GM19025 (cell line): ENCODE measurements at regions not wholly inside any gene's neighbourhood (a gene's known extent, or its start where the extent isn't known, plus 50 kb on each side); places are given as distances from the start of the nearest gene placed in this dataset.
A peak's percentile ranks its signal among the peaks of the same experiment; 100 is the strongest.
"Not testable (repeated sequence)": the region's sequence is repeated elsewhere in the genome, so short reads cannot be mapped to it uniquely, and the experiment has no call there.

Experiments used
- ATAC-seq: cut with Tn5 transposase; IDR thresholded peaks from one replicate; pipeline ENCODE4 v1.9.1; 2021; ENCODE audit warnings: mild to moderate bottlenecking, low read depth, moderate library complexity; ENCODE audit not compliant: unreplicated experiment

DNA sequence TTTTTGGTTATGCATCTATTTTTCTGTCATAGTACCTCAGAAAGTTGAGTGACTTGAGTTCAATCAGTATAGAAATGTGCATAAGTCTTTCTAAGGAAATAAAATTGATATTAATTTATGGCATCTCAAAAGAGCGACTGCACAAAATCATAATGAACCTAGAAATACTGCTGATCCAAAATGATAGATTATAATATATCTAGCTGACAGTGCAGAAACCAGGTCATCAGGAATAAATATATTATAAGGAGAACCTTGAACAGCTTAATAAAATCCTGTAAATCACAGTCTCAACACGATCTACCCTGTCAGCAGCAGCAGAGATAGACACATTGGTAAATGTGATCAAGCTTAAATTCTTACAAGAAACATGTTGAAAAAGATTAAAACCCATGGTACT is 1106.6 kb upstream of the CDH18 start:
- no peak for ATAC-seq

GRCh38 chr5:21087766-21088165 is 1099.8 kb upstream of the CDH18 start:
- ATAC-seq = no peak

DNA sequence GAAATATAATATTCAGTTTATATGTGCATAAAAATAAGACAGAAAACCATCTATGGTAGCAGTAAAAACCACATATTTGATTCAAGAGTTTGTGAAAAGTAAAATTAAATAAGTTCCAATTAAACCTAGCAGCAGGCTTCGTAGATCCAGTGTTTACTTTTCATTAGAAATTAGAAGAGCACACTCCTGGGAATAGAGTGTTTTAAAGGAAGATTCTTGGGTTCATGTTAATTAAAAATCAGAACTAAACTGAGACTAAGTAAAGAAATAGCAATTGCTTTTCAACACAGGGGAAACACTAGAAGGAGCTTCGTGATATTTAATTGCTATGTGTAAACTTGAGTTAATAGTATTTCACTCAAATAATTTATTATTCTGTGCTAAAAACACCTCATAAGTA is 1097.8 kb upstream of the CDH18 start:
- ATAC-seq = no peak

GRCh38 chr5:21071986-21072385 is 1084.0 kb upstream of the CDH18 start:
- ATAC-seq = no peak

DNA sequence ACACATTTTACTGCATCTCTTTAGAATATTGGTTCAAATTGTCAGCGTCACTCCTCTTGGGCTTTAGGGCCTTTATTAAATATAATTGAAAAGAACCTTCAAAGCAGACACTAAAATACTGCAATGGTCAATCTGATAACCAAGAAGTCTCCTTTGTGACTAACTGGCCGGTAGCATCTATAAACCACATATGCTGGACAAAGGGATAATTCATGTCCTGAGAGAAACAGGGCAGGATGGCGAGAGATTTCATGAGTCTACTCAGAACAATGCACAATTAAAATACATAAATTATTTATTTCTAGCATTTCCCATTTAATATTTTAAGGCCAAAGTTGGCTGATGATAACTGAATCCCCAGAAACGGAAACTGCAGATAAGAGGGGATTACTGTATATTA is 1083.4 kb upstream of the CDH18 start:
- no peak for ATAC-seq

- no peak for ATAC-seq
Measured at GRCh38 chr5:21070858-21071257, 1082.9 kb upstream of the CDH18 start.

DNA sequence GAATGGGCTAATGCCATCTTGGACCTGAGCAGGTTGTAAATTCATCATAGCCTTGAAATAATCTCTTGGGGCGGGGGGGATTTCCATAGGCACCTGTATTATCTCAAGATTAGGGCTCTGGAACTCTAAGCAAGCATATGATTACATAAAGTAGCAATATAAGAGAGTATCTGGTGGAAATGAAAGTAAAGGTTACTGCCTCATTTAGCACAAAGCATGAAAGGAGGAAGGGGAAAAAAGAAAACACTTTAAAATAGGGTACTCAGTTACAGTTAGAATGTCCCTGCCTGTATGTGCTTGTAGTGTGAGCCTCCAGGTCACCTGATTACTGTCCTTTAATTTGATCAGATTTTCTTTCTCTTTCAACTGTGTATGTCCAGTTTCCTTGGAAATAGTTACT is 1079.7 kb upstream of the CDH18 start:
- ATAC-seq = no peak

DNA sequence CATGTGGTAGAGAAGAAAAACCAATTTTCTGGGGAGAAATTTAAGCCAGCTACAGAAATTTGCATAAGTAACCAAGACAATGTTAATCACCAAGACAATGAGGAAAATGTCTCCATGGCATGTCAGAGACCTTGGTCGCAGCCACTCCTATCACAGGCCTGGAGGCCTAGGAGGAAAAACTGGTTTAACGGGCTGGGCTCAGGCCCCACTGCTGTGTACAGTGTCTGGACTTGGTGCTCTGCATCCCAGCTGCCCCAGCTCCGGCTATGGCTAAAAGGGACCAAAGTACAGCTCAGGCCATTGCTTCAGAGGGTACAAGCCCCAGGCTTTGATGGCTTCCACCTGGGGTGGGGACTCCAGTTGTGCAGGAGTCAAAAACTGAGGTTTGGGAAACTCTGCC is 1075.1 kb upstream of the CDH18 start:
- ATAC-seq = no peak

- ATAC-seq = peak; percentile 75
Measured at GRCh38 chr5:21058289-21058688, 1070.3 kb upstream of the CDH18 start.

DNA sequence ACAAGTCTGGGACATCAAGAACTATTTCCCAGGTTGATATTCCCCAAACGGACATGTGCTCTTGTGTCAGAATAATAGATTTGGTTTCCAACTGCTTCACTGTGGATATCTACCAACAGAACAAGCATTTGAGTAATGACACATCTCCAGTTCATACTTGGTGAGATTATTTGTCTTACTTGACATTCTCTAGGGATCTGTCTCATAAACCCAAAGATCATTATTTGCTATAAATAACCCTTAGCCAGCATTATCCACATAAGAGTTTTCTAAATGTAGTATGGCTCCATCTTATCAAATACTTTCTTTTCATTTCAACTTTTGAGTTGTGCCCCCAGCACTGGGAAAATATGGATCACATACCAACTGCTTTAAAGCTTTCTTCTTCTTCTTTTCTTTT is 1063.9 kb upstream of the CDH18 start:
- ATAC-seq = no peak

GRCh38 chr5:21049901-21050300 is 1061.9 kb upstream of the CDH18 start:
- no peak for ATAC-seq

GRCh38 chr5:21030981-21031380 is 1043.0 kb upstream of the CDH18 start:
- no peak for ATAC-seq

GRCh38 chr5:21024966-21025365 is 1037.0 kb upstream of the CDH18 start:
- no peak for ATAC-seq

GRCh38 chr5:21013237-21013636 is 1025.2 kb upstream of the CDH18 start:
- ATAC-seq = no peak

GRCh38 chr5:21007781-21008180 is 1019.8 kb upstream of the CDH18 start:
- ATAC-seq = no peak

DNA sequence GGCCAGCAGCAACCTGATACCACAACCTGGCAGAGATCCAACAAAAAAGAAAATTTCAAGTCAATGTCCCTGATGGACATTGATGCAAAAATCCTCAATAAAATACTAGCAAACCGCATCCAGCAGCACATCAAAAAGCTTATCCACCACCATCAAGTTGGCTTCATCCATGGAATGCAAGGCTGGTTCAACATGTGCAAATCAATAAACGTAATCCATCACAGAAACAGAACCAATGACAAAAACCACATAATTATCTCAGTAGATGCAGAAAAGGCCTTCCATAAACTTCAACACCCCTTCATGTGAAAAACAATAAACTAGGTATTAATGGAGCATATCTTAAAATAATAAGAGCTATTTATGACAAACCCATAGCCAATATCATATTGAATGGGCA is 1000.9 kb upstream of the CDH18 start:
- not testable (repeated sequence) for ATAC-seq

- ATAC-seq = no peak
Measured at GRCh38 chr5:20985754-20986153, 997.8 kb upstream of the CDH18 start.

- no peak for ATAC-seq
Measured at GRCh38 chr5:20974426-20974825, 986.4 kb upstream of the CDH18 start.

GRCh38 chr5:20972419-20972925 is 984.5 kb upstream of the CDH18 start:
- ATAC-seq = peak; percentile 79

- no peak for ATAC-seq
Measured at GRCh38 chr5:20959347-20959746, 971.3 kb upstream of the CDH18 start.

GRCh38 chr5:20958641-20959040 is 970.6 kb upstream of the CDH18 start:
- ATAC-seq = no peak

- ATAC-seq = no peak
Measured at GRCh38 chr5:20956134-20956533, 968.1 kb upstream of the CDH18 start.

GRCh38 chr5:20949636-20950035 is 961.6 kb upstream of the CDH18 start:
- no peak for ATAC-seq
